ENCODE measurements at regions not wholly inside any gene's neighbourhood (a gene's known extent, or its start where the extent isn't known, plus 50 kb on each side); places are given as distances from the start of the nearest gene placed in this dataset.

- DNase-seq: no peak
Measured at GRCh38 chr6:133187657-133188453, 53.3 kb upstream of the EYA4 start.

- DNase-seq: no peak
Measured at GRCh38 chr6:133190912-133191311, 50.2 kb upstream of the EYA4 start.

GRCh38 chr6:133191323-133191722, 49.8 kb upstream of the EYA4 start:
- no peak for DNase-seq

Measured in NCI-H2171 treated with DMSO at 0.1 percent for 48 hours (cell line).